ENCODE measurements at regions not wholly inside any gene's neighbourhood (a gene's known extent, or its start where the extent isn't known, plus 50 kb on each side); places are given as distances from the start of the nearest gene placed in this dataset.

DNA sequence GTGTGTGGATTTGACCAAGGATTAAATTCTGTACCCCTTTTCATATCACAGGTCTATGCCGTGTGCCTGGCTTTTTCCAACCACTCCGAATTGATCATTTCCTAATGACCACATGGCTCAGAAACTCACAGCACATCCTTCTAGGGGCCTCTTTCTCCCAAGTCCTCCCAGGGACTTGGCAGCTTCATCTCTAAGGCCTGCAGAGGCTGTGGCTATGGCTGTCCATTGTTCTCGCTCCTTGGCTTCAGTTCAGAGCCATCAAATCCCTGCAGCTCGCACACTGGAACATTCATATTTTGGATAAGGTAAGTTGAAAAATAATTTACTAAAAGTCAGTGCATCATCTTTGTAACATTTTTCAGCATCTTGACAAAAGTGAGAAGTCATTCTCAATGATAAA lies 497.2 kb upstream of the CDH4 start:
- Histone ChIP-seq H3K9me3 (ENCODE audit: control insufficient read depth, insufficient read depth, low read depth, low read length) (no peaks in the 10 kb centered on the region), H3K27me3 (ENCODE audit: control insufficient read depth, insufficient read depth, low read length) (no peaks in the 10 kb centered on the region), H3K4me1 (ENCODE audit: control insufficient read depth, insufficient read depth, low read length) (no peaks in the 10 kb centered on the region), H3K36me3 (ENCODE audit: control insufficient read depth, insufficient read depth, low read length) (no peaks in the 10 kb centered on the region), H3K27ac (ENCODE audit: low read length) (no peak overlapping the region), H3K4me3 (ENCODE audit: low read depth in 2 of 2, low read length in 2 of 2) (no peak overlapping the region)
- DNase-seq (ENCODE audit: low read depth, low spot score) (no peak), ATAC-seq (no peak)
- POLR2A ChIA-PET, result no interaction called here
- BruUV-seq (replicated peaks), result no TSS peak
- in situ Hi-C loops (cut with HindIII; ENCODE audit: low pct_unique_long_range_greater_than_20kb, low sequenced_read_pairs), result no loop called here
- TF ChIP-seq, protein P1, sequence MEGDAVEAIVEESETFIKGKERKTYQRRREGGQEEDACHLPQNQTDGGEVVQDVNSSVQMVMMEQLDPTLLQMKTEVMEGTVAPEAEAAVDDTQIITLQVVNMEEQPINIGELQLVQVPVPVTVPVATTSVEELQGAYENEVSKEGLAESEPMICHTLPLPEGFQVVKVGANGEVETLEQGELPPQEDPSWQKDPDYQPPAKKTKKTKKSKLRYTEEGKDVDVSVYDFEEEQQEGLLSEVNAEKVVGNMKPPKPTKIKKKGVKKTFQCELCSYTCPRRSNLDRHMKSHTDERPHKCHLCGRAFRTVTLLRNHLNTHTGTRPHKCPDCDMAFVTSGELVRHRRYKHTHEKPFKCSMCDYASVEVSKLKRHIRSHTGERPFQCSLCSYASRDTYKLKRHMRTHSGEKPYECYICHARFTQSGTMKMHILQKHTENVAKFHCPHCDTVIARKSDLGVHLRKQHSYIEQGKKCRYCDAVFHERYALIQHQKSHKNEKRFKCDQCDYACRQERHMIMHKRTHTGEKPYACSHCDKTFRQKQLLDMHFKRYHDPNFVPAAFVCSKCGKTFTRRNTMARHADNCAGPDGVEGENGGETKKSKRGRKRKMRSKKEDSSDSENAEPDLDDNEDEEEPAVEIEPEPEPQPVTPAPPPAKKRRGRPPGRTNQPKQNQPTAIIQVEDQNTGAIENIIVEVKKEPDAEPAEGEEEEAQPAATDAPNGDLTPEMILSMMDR (IDR thresholded peaks at IDR 0.05), result no peak
- TF ChIP-seq POLR2AphosphoS5 (IDR thresholded peaks at IDR 0.05; ENCODE audit: low read depth, low read length) (no peak), TCF7L2 (IDR thresholded peaks at IDR 0.05; ENCODE audit: low read depth, low read length) (no peak), SIN3A (IDR thresholded peaks at IDR 0.05; ENCODE audit: borderline replicate concordance, insufficient read depth, low read depth, low read length) (no peak)
- TF ChIP-seq, protein P2, sequence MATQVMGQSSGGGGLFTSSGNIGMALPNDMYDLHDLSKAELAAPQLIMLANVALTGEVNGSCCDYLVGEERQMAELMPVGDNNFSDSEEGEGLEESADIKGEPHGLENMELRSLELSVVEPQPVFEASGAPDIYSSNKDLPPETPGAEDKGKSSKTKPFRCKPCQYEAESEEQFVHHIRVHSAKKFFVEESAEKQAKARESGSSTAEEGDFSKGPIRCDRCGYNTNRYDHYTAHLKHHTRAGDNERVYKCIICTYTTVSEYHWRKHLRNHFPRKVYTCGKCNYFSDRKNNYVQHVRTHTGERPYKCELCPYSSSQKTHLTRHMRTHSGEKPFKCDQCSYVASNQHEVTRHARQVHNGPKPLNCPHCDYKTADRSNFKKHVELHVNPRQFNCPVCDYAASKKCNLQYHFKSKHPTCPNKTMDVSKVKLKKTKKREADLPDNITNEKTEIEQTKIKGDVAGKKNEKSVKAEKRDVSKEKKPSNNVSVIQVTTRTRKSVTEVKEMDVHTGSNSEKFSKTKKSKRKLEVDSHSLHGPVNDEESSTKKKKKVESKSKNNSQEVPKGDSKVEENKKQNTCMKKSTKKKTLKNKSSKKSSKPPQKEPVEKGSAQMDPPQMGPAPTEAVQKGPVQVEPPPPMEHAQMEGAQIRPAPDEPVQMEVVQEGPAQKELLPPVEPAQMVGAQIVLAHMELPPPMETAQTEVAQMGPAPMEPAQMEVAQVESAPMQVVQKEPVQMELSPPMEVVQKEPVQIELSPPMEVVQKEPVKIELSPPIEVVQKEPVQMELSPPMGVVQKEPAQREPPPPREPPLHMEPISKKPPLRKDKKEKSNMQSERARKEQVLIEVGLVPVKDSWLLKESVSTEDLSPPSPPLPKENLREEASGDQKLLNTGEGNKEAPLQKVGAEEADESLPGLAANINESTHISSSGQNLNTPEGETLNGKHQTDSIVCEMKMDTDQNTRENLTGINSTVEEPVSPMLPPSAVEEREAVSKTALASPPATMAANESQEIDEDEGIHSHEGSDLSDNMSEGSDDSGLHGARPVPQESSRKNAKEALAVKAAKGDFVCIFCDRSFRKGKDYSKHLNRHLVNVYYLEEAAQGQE (IDR thresholded peaks at IDR 0.05; ENCODE audit: insufficient read depth in 1 of 2, low read depth in 2 of 2, low read length in 1 of 2), result no peak
- intact Hi-C loops (cut with micrococcal nuclease; ENCODE audit: unreplicated experiment), result no loop called here
- CTCF ChIA-PET, result no interaction called here

DNA sequence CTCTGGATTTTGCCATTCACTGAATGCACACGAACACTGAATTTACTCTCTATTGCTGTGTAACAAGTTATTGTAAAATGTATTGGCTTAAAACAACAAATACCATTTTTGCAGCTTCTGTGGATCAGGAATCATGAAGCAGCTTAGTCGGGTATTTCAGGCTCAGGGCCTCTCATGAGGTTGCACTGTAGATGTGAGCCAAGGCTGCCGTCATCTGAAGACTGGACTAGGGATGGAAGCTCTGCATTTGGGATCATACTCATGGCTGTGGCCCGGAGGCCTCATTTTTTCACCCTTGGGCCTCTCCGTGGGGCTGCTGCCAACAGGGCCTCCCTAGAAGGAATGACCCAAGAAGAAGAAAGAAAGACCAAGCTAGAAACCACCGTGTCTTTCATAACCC lies 492.4 kb upstream of the CDH4 start:
- no peak overlapping the region for H3K27ac ChIP-seq (ENCODE audit: low read length)
- BruUV-seq (replicated peaks), result no TSS peak
- ChIA-PET POLR2A (no interaction called here), CTCF (no interaction called here)
- no peaks in the 10 kb centered on the region for H3K4me1 ChIP-seq (ENCODE audit: control insufficient read depth, insufficient read depth, low read length)
- DNase-seq (ENCODE audit: low read depth, low spot score) (no peak), ATAC-seq (no peak)
- in situ Hi-C loops (cut with HindIII; ENCODE audit: low pct_unique_long_range_greater_than_20kb, low sequenced_read_pairs), result no loop called here
- intact Hi-C loops (cut with micrococcal nuclease; ENCODE audit: unreplicated experiment), result no loop called here
- H3K9me3 ChIP-seq (ENCODE audit: control insufficient read depth, insufficient read depth, low read depth, low read length), result no peaks in the 10 kb centered on the region
- no peak overlapping the region for H3K4me3 ChIP-seq (ENCODE audit: low read depth in 2 of 2, low read length in 2 of 2)
- H3K36me3 ChIP-seq (ENCODE audit: control insufficient read depth, insufficient read depth, low read length), result no peaks in the 10 kb centered on the region
- TF ChIP-seq, protein P1 (IDR thresholded peaks at IDR 0.05), result no peak
- no peak for TF ChIP-seq TCF7L2 (IDR thresholded peaks at IDR 0.05; ENCODE audit: low read depth, low read length)
- TF ChIP-seq SIN3A (IDR thresholded peaks at IDR 0.05; ENCODE audit: borderline replicate concordance, insufficient read depth, low read depth, low read length), result no peak
- no peak for TF ChIP-seq POLR2AphosphoS5 (IDR thresholded peaks at IDR 0.05; ENCODE audit: low read depth, low read length)
- TF ChIP-seq, protein P2 (IDR thresholded peaks at IDR 0.05; ENCODE audit: insufficient read depth in 1 of 2, low read depth in 2 of 2, low read length in 1 of 2), result no peak
- H3K27me3 ChIP-seq (ENCODE audit: control insufficient read depth, insufficient read depth, low read length), result no peaks in the 10 kb centered on the region

Measured in Panc1 (cell line).